Tongue (tissue), 1 donor: ENCODE measurements at regions not wholly inside any gene's neighbourhood (a gene's known extent, or its start where the extent isn't known, plus 50 kb on each side); places are given as distances from the start of the nearest gene placed in this dataset.
A peak's percentile ranks its signal among the peaks of the same experiment; 100 is the strongest.

Experiments
- DNase-seq: peaks from one replicate; pipeline ENCODE4 v3.0.0-alpha.2; 2015

- DNase-seq: peak; percentile 5
Measured at GRCh38 chr7:16320099-16320660, 101.2 kb downstream of the CRPPA start.

GRCh38 chr7:16318989-16319915 is 102.1 kb downstream of the CRPPA start:
- DNase-seq: no peak

DNA sequence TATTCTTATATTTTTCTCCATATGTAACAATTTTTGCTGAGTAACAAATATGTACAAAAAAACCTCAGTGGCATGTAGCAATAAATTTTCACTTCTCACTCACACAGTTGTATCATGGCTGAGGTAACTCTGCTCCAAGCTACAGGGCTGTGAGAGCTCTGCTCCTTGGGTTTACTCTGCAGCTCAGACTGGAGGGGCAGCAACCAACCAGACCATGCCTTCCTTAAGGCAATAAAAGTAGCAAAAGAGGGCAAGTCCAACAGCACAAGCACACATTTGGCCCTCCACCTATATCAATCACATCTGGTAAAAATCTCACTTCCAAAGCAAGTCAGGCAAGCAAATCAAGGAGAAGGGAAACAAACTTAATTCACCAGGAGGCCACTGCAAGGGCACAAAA is 102.9 kb downstream of the CRPPA start:
- no peak for DNase-seq

DNA sequence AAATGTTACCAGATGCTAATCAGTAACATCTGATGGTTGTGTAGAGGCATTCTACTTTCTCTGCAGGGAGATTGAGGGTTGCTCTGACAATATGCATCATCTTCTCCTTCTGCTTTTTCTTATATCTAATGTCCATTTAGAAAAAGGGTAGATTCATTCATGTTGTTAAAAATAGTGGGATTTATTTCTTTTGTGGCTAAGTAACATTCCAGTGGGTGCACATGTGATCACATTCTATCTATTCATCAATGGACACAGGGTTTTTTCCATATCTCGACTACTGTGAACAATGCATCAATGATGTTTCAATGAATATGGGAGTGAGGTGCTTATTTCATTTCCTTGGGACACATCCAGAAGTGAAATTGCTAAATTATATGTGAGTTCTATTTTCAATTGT is 103.9 kb downstream of the CRPPA start:
- no peak for DNase-seq

DNA sequence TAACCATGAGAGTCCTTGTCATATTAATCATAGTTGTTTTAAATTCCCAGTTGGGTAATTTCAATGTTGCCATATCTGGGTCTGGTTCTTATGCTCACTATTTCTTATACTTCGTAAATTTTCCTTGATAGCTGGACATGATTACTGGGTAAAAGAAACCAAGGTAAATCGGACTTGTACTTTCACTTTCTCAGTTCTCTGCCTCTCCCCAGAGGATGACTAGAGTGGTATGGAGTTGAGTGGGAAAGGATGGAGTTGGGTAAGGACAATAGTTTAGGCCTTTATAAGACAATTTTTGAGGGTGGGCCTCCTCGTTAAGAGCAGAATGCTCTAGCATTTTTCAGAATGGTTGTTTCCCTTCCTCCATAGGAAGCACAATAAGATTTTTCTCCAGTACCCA is 106.1 kb downstream of the CRPPA start:
- DNase-seq: no peak

- DNase-seq: no peak
Measured at GRCh38 chr7:16309129-16309528, 112.2 kb downstream of the CRPPA start.

DNA sequence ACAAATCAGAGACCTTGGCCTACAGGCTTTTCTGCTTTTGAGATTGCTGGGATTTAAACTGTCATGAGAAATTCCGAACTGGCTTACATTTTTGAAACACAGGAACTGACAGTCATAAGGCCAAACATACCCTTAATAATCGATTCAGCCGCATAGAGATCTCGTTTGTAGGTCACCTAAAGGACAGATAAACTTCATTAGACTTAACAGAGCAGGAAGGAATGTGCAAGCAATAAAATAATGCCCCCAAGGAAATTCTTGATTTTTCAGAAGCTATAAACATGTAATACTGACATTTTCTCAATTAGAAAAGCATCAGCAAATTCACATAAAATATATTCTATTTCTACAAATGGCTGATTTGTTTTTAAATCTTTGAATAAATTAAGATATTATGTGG is 120.0 kb downstream of the CRPPA start:
- DNase-seq: no peak

- DNase-seq: no peak
Measured at GRCh38 chr7:16300361-16300895, 120.9 kb downstream of the CRPPA start.

DNA sequence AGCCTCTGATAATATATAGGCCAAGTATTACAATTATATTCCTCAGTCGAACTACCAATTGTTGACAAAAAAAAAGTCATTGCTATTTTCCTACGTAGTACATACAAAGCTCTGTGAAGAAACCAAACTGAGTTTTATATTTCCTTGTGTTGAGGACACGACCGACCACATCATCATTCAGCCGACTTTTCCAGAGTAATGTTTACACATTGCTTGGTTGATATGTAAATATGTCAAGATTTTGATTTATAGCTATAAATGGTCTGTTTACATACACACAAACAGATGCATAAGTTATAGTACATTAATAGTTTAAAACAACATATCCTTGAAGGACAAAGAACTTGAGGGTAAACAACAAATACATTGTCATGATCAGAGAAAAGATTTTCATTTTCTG is 121.5 kb downstream of the CRPPA start:
- DNase-seq: no peak

GRCh38 chr7:16298221-16298620 is 123.1 kb downstream of the CRPPA start:
- DNase-seq: no peak

GRCh38 chr7:16295558-16295957 is 125.8 kb downstream of the CRPPA start:
- DNase-seq: peak; percentile 24

DNA sequence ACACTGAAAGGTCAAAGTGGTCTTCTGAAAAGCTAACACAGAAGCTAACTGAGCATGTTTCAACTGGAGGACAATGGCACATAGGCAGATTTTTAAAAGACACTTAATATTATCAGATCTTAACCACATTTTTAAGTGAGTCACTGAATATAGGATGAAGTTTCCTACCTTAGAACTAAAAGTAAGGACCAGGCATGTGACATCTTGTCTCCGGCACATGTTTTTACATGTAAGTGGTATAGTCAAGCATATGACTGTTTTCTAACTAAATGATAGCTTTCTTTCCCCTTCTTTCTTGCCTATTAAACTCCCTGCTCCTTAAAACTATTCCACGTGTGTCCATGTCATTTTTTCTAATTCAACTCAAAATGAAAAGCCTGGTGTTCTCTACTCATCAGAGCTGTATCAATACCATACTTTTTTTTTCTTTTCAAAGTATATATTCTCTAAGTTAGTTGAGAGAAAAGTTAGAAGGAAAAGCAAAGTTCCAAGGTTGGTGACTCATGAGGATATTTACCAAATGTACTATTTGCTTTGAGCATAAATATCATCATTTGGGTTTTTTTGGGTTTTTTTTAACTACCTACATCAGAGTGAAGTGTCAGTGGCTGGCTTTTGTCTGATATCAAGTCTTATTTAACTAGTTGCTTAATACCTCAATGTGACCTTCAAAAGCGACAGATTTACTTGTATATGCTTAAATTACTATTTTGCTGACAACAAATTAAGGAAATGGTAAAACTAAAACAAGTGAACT is 127.5 kb downstream of the CRPPA start:
- no peak for DNase-seq

GRCh38 chr7:16284581-16284980 is 136.8 kb downstream of the CRPPA start:
- no peak for DNase-seq

- no peak for DNase-seq
Measured at GRCh38 chr7:16278167-16278787, 143.1 kb downstream of the CRPPA start.

- DNase-seq: peak; percentile 19
Measured at GRCh38 chr7:16271990-16272665, 149.2 kb downstream of the CRPPA start.

DNA sequence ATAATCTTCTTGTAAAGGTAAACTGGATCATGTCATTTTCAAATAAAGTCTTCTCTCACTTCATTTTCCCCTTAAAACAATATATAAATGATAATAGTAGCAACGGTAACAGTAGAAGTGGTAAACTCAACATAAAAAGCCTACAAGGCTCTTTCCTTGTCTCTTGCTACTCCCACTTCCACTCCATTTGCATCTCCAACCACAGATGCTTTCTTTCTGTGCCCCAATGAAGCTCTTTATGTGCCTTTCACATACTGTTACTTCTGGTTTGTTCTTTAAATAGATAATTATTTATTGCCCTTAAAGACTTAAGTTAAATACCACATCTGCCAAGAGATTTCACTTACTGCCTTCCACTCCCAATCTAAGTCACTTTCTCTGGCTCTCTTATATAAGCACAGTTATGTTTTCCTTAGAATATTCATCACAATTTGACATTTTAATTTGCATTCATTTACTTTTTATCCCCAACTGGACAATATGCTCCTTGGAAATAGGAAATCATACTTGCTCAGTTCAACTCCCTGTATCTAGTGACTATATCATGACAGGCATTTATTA is 149.9 kb downstream of the CRPPA start:
- no peak for DNase-seq

DNA sequence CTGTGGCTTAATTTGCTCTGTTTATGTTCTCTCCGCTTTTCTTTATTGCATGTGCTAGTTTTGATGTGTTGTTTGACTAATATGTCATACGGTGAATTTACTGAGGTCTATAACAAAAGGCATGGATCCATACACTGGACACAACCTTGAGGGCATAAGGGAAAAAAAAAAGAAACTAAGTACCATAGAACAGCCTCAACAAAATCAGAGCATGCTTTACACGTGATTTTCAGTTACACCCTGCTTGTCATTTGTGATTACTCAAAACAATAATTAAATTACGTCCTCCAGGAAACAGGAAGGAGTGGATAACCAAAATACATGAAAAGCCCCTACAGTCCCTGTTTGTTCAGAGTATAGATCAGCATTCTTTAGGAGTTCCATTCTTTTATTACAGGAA is 150.5 kb downstream of the CRPPA start:
- no peak for DNase-seq

DNA sequence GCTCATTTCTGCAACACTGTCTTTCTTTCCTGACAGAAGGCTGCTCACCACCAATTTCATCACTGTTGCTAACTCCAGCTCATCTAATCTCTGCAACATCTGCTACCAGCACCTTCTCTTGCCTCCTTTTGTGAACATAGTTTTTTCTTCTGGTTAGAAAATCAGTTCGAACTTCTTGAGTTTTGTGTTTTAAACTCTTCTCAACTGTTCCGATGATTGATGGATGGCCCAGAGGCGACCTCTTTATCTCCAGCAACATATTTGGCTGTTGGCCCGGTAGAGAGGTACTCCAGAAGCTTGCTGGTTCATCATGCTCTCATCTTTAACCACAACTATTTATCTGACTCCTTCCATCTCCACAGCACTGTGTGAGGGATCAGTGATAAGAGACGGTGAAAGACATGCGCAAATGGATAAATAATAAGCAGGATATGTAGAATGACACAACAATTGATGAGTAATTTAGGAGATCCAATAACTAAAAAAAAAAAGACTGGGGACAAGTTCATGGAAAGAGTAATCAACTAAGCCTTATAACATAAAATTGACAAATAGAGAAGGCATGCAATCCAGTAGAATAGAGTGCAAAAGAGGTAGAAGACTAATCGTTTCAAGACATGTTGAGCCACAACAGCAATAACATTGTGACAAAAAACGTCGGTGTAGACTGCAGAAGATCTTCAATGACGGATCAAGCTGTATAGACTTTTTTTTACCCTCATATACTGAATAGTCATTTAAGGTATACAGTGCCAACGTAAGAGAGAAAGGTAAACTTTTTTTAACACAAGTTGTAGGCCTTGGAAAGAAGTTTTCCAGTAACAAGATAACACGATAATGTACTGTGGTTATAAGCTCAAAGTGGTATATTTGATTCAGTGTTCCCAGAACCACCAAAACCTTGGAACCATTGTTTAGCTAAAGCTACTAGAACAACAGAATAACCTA is 152.2 kb downstream of the CRPPA start:
- no peak for DNase-seq

GRCh38 chr7:16267953-16268820 is 153.2 kb downstream of the CRPPA start:
- DNase-seq: no peak
